ENCODE measurements at regions not wholly inside any gene's neighbourhood (a gene's known extent, or its start where the extent isn't known, plus 50 kb on each side); places are given as distances from the start of the nearest gene placed in this dataset.

DNA sequence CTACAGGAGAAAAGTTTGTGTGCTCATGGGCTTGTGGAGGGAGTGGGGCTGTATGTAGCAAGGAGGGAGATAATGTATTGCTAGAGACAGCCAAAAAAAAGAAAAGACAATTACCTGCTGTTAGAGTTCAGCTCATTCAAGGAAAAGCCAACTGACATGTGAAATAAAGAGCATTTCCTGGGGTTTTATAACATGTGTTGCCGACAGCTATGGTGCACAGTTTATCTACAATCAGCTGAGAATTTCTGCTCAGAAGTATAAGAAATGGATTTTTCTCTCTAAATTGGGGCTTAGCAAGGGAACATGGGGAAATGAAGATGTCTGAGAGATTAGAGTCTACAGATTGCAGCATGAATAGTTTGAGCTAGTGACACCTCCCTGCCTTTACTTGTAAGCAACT is 674.1 kb downstream of the SUCLG1 start (continued):
- TF ChIP-seq MTA2 (IDR thresholded peaks at IDR 0.05; ENCODE audit: low read depth): no peak
- TF ChIP-seq RUNX3 (IDR thresholded peaks at IDR 0.05; ENCODE audit: low read length): no peak
- TF ChIP-seq RFX5 (IDR thresholded peaks at IDR 0.05; ENCODE audit: low read depth, low read length): no peak
- no peak for TF ChIP-seq JUND (IDR thresholded peaks at IDR 0.05; ENCODE audit: low read depth, low read length)
- TF ChIP-seq CREB1 (IDR thresholded peaks at IDR 0.05; ENCODE audit: low read depth): no peak
- no peak for TF ChIP-seq PAX5 (IDR thresholded peaks at IDR 0.05; ENCODE audit: borderline replicate concordance, low read depth, low read length)

DNA sequence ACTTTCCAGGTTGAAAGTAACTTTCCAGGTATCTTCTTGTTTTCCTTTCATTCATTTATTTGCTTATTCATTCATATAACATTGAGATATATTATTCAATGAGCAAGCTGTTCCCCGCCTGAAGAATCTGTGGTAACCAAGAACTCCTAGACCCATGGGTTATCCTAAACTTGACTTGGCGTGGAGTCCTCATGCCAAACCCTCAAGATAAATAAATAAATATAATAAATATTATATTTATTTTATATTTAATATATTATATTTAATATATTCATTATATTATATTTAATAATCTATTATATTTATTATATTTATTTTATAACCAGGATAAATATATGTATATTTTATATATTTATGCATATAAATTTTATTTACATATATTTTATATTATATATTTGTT is 674.8 kb downstream of the SUCLG1 start:
- Histone ChIP-seq H3K4me1 (ENCODE audit: control insufficient read depth, insufficient read depth, low read length) (no peaks in the 10 kb centered on the region), H3K9ac (ENCODE audit: control insufficient read depth, insufficient read depth, low read length) (no peak overlapping the region), H3K27ac (ENCODE audit: control insufficient read depth, insufficient read depth) (no peak overlapping the region), H3K9me3 (replicated peaks; ENCODE audit: control insufficient read depth, insufficient read depth, low read length) (no peaks in the 10 kb centered on the region), H3K27me3 (replicated peaks in 1 of 2; ENCODE audit: control insufficient read depth in 2 of 2, insufficient read depth in 2 of 2, low read length in 1 of 2) (no peaks in the 10 kb centered on the region), H3K4me3 (no peak overlapping the region), H4K20me1 (ENCODE audit: control insufficient read depth, insufficient read depth) (no peaks in the 10 kb centered on the region), H3K4me2 (ENCODE audit: control insufficient read depth, insufficient read depth) (no peak overlapping the region), H3K36me3 (ENCODE audit: control insufficient read depth in 2 of 2, insufficient read depth in 2 of 2, low read length in 1 of 2) (no peaks in the 10 kb centered on the region), H2AFZ (ENCODE audit: control insufficient read depth, low read depth, low read length) (no peak overlapping the region), H3K79me2 (ENCODE audit: control insufficient read depth, insufficient read depth, low read length) (no peaks in the 10 kb centered on the region)
- ChIA-PET RAD21 (ENCODE audit: unreplicated experiment) (no interaction called here), SMC1A (ENCODE audit: uncharacterized antibody, unreplicated experiment) (no interaction called here), POLR2A (no interaction called here), CTCF (no interaction called here)
- BruUV-seq (replicated peaks): no TSS peak
- intact Hi-C loops (cut with micrococcal nuclease; ENCODE audit: unreplicated experiment): no loop called here
- ATAC-seq: no peak
- 15% methylated on average over 2 of the region's 2 CpGs for WGBS (ENCODE audit: insufficient coverage, insufficient replicate concordance, low lambda C conversion rate, missing lambda C conversion rate)
- no peak for FAIRE-seq
- DNase-seq (ENCODE audit: low read depth, low spot score): no peak
- TF ChIP-seq, protein P1, sequence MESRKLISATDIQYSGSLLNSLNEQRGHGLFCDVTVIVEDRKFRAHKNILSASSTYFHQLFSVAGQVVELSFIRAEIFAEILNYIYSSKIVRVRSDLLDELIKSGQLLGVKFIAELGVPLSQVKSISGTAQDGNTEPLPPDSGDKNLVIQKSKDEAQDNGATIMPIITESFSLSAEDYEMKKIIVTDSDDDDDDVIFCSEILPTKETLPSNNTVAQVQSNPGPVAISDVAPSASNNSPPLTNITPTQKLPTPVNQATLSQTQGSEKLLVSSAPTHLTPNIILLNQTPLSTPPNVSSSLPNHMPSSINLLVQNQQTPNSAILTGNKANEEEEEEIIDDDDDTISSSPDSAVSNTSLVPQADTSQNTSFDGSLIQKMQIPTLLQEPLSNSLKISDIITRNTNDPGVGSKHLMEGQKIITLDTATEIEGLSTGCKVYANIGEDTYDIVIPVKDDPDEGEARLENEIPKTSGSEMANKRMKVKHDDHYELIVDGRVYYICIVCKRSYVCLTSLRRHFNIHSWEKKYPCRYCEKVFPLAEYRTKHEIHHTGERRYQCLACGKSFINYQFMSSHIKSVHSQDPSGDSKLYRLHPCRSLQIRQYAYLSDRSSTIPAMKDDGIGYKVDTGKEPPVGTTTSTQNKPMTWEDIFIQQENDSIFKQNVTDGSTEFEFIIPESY (IDR thresholded peaks at IDR 0.05): no peak
- no peak for TF ChIP-seq MEF2A (IDR thresholded peaks at IDR 0.05; ENCODE audit: insufficient read depth, low read depth, low read length)
- TF ChIP-seq USF2 (IDR thresholded peaks at IDR 0.05; ENCODE audit: borderline replicate concordance, low read depth, low read length): no peak
- TF ChIP-seq ZNF622 (IDR thresholded peaks at IDR 0.05): no peak
- TF ChIP-seq TAF1 (IDR thresholded peaks at IDR 0.05; ENCODE audit: borderline replicate concordance, low read depth, low read length): no peak
- TF ChIP-seq RAD51 (IDR thresholded peaks at IDR 0.05): no peak
- TF ChIP-seq NFXL1 (IDR thresholded peaks at IDR 0.05; ENCODE audit: borderline replicate concordance): no peak
- in situ Hi-C loops (cut with MboI): no loop called here
